H1 (cell line): ENCODE measurements at regions not wholly inside any gene's neighbourhood (a gene's known extent, or its start where the extent isn't known, plus 50 kb on each side); places are given as distances from the start of the nearest gene placed in this dataset.

Experiments used
- BCL11A ChIP-seq, 2 experiments: IDR thresholded peaks; one replicate each; pipeline ENCODE4 v1.6.1; 2011; ENCODE audit warnings: low read depth in 2 of 2, low read length in 2 of 2, mild to moderate bottlenecking in 2 of 2
- MAX ChIP-seq: IDR thresholded peaks from 2 replicates; pipeline ENCODE4 v1.6.1; 2012; ENCODE audit warnings: inconsistent platforms
- RFX5 ChIP-seq: IDR thresholded peaks from 2 replicates; pipeline ENCODE4 v1.6.1; 2011; ENCODE audit warnings: low read depth, low read length, improper control_type of control experiment, borderline replicate concordance
- TAF1 ChIP-seq: IDR thresholded peaks from 2 replicates; pipeline ENCODE4 v1.6.1; 2011; ENCODE audit warnings: mild to moderate bottlenecking, low read depth, low read length

DNA sequence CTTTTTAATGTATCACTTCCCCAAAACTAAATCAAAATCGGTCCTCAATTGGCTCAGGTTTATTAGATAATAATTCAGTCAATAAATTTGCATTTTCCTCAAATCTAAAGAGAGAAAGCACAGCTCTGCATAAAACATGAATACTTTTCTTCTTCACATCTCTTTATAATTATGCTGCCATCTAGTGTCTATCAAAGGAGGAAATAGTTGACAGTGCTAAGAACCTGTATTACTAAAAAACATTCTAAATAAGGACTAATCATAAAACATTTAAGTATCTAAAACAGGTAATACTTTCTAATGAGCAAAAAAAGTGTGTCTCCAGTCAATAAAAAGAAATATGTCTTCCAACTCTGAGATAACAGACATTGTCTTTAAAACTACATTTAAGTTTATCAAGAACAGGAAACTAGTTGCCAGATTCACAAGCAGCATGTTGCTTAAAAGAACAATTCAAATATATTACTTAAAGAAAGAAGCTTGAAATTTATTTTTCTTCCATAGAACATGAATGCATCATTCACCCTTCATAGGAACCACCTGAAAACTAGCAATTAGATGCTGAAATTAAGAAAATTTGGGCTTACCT is 56.5 kb upstream of the DST start:
- TF ChIP-seq TAF1 (no peak), MAX (no peak), BCL11A (IDR thresholded peaks at IDR 0.05; ENCODE audit: low read depth in 2 of 2, low read length in 2 of 2) (no peak), RFX5 (no peak)
